HG03108 (cell line): ENCODE measurements at regions not wholly inside any gene's neighbourhood (a gene's known extent, or its start where the extent isn't known, plus 50 kb on each side); places are given as distances from the start of the nearest gene placed in this dataset.
"Not testable (repeated sequence)": the region's sequence is repeated elsewhere in the genome, so short reads cannot be mapped to it uniquely, and the experiment has no call there.

Experiments
- ATAC-seq: cut with Tn5 transposase; IDR thresholded peaks from one replicate; pipeline ENCODE4 v1.9.1; 2021; ENCODE audit warnings: moderate library complexity; ENCODE audit not compliant: unreplicated experiment

GRCh38 chr16:88241404-88242311 is 141.1 kb upstream of the ZNF469 start:
- ATAC-seq, result not testable (repeated sequence)

GRCh38 chr16:88242312-88243295 is 140.2 kb upstream of the ZNF469 start:
- ATAC-seq, result not testable (repeated sequence)

- ATAC-seq, result not testable (repeated sequence)
These were observed 138.8 kb upstream of the ZNF469 start for GRCh38 chr16:88243921-88244320.

- not testable (repeated sequence) for ATAC-seq
These were observed 137.3 kb upstream of the ZNF469 start for GRCh38 chr16:88245241-88246081.

- ATAC-seq, result not testable (repeated sequence)
These were observed 135.7 kb upstream of the ZNF469 start for GRCh38 chr16:88246955-88247582.

GRCh38 chr16:88247583-88247966 is 135.2 kb upstream of the ZNF469 start:
- ATAC-seq, result not testable (repeated sequence)

- not testable (repeated sequence) for ATAC-seq
These were observed 134.0 kb upstream of the ZNF469 start for GRCh38 chr16:88248761-88249160.

- ATAC-seq, result not testable (repeated sequence)
These were observed 132.4 kb upstream of the ZNF469 start for GRCh38 chr16:88250381-88250780.

GRCh38 chr16:88252057-88252794 is 130.5 kb upstream of the ZNF469 start:
- ATAC-seq, result not testable (repeated sequence)

GRCh38 chr16:88258141-88258540 is 124.6 kb upstream of the ZNF469 start:
- ATAC-seq, result not testable (repeated sequence)

- not testable (repeated sequence) for ATAC-seq
These were observed 123.8 kb upstream of the ZNF469 start for GRCh38 chr16:88258764-88259525.

- not testable (repeated sequence) for ATAC-seq
These were observed 123.2 kb upstream of the ZNF469 start for GRCh38 chr16:88259538-88259937.

- ATAC-seq, result not testable (repeated sequence)
These were observed 122.6 kb upstream of the ZNF469 start for GRCh38 chr16:88260146-88260545.

- not testable (repeated sequence) for ATAC-seq
These were observed 121.7 kb upstream of the ZNF469 start for GRCh38 chr16:88260881-88261665.

GRCh38 chr16:88261814-88262605 is 120.7 kb upstream of the ZNF469 start:
- ATAC-seq, result not testable (repeated sequence)

- not testable (repeated sequence) for ATAC-seq
These were observed 119.7 kb upstream of the ZNF469 start for GRCh38 chr16:88262858-88263563.
